K562 (cell line): ENCODE measurements at regions not wholly inside any gene's neighbourhood (a gene's known extent, or its start where the extent isn't known, plus 50 kb on each side); places are given as distances from the start of the nearest gene placed in this dataset.

ENCODE experiments used
- ARNT ChIP-seq, 2 experiments: fragments of 450-650 bp; IDR thresholded peaks; 2 replicates each; pipeline ENCODE4 v1.6.1; 2016; ENCODE audit warnings: mild to moderate bottlenecking in 1 of 2
- BACH1 ChIP-seq: fragments of 200-800 bp; sonication (Bioruptor generic); IDR thresholded peaks from 2 replicates; pipeline ENCODE4 v1.6.1; 2016; ENCODE audit warnings: missing genetic modification characterization, missing compliant biosample characterization
- CAMTA2 ChIP-seq: fragments of 250-450 bp; sonication (Bioruptor Pico); conservative IDR thresholded peaks from 2 replicates; pipeline ENCODE4 v1.5.1; 2022
- CBFB ChIP-seq: sonication (generic); formaldehyde crosslinking; IDR thresholded peaks from 2 replicates; pipeline ENCODE4 v1.4.0; 2020; ENCODE audit warnings: mild to moderate bottlenecking, missing genetic modification reagents
- CBX2 ChIP-seq: fragments of 200-600 bp; sonication (generic); IDR thresholded peaks from one replicate; pipeline ENCODE4 v1.6.1; 2012; ENCODE audit warnings: mild to moderate bottlenecking, low read length, inconsistent platforms; ENCODE audit not compliant: insufficient read depth, poor library complexity, severe bottlenecking
- DPF2 ChIP-seq: fragments of 450-650 bp; IDR thresholded peaks from 2 replicates; pipeline ENCODE4 v1.6.1; 2016
- ETV1 ChIP-seq: fragments of 450-650 bp; conservative IDR thresholded peaks from 2 replicates; pipeline ENCODE4 v1.6.1; 2016; ENCODE audit warnings: missing genetic modification characterization, control low read depth, low read depth, missing compliant biosample characterization
- HDAC2 ChIP-seq: fragments of 450-650 bp; IDR thresholded peaks from 2 replicates; pipeline ENCODE4 v1.6.1; 2016; ENCODE audit warnings: mild to moderate bottlenecking
- MEIS2 ChIP-seq: fragments of 450-650 bp; IDR thresholded peaks from 2 replicates; pipeline ENCODE4 v1.6.1; 2014; ENCODE audit warnings: mild to moderate bottlenecking; ENCODE audit not compliant: partially characterized antibody
- NFXL1 ChIP-seq: fragments of 450-650 bp; formaldehyde crosslinking; IDR thresholded peaks from 2 replicates; pipeline ENCODE4 v1.4.0; 2021; ENCODE audit warnings: mild to moderate bottlenecking
- RFX7 ChIP-seq: fragments of 250-450 bp; sonication (Bioruptor Pico); IDR thresholded peaks from 2 replicates; pipeline ENCODE4 v1.5.1; 2021; ENCODE audit warnings: mild to moderate bottlenecking
- ZNF316 ChIP-seq: fragments of 450-650 bp; IDR thresholded peaks from 2 replicates; pipeline ENCODE4 v1.6.1; 2016
- TF ChIP-seq, protein P1 (sequence below): sonication (generic); formaldehyde crosslinking; IDR thresholded peaks from 2 replicates; pipeline ENCODE4 v1.8.0; 2022; ENCODE audit warnings: missing genetic modification reagents, mild to moderate bottlenecking, borderline replicate concordance
- TF ChIP-seq, protein P2 (sequence below): sonication (generic); formaldehyde crosslinking; IDR thresholded peaks from 2 replicates; pipeline ENCODE4 v1.9.0; 2022; ENCODE audit warnings: mild to moderate bottlenecking, missing genetic modification reagents
- TF ChIP-seq, protein P3 (sequence below): fragments of 250-450 bp; sonication (Bioruptor Pico); IDR thresholded peaks from 2 replicates; pipeline ENCODE4 v1.8.0; 2022; ENCODE audit warnings: inconsistent platforms, mild to moderate bottlenecking, moderate library complexity, borderline replicate concordance
- TF ChIP-seq, protein P4 (sequence below): fragments of 250-450 bp; sonication (Bioruptor Pico); IDR thresholded peaks from 2 replicates; pipeline ENCODE4 v1.5.0; 2021

- TF ChIP-seq, protein P1, sequence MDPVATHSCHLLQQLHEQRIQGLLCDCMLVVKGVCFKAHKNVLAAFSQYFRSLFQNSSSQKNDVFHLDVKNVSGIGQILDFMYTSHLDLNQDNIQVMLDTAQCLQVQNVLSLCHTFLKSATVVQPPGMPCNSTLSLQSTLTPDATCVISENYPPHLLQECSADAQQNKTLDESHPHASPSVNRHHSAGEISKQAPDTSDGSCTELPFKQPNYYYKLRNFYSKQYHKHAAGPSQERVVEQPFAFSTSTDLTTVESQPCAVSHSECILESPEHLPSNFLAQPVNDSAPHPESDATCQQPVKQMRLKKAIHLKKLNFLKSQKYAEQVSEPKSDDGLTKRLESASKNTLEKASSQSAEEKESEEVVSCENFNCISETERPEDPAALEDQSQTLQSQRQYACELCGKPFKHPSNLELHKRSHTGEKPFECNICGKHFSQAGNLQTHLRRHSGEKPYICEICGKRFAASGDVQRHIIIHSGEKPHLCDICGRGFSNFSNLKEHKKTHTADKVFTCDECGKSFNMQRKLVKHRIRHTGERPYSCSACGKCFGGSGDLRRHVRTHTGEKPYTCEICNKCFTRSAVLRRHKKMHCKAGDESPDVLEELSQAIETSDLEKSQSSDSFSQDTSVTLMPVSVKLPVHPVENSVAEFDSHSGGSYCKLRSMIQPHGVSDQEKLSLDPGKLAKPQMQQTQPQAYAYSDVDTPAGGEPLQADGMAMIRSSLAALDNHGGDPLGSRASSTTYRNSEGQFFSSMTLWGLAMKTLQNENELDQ (CRISPR knock-in tag): no peak
- TF ChIP-seq, protein P2, sequence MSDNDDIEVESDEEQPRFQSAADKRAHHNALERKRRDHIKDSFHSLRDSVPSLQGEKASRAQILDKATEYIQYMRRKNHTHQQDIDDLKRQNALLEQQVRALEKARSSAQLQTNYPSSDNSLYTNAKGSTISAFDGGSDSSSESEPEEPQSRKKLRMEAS (CRISPR knock-in tag): no peak
- TF ChIP-seq ARNT (IDR thresholded peaks at IDR 0.05): peak in 1 of 2 experiments; percentile 46; a peak in 1 of 4 replicates
- TF ChIP-seq MEIS2: peak; percentile 47
- TF ChIP-seq HDAC2: no peak
- TF ChIP-seq NFXL1 (CRISPR knock-in tag): no peak
- peak; percentile 98 for TF ChIP-seq ZNF316
- TF ChIP-seq CBX2: no peak
- no peak for TF ChIP-seq CBFB
- TF ChIP-seq, protein P3, sequence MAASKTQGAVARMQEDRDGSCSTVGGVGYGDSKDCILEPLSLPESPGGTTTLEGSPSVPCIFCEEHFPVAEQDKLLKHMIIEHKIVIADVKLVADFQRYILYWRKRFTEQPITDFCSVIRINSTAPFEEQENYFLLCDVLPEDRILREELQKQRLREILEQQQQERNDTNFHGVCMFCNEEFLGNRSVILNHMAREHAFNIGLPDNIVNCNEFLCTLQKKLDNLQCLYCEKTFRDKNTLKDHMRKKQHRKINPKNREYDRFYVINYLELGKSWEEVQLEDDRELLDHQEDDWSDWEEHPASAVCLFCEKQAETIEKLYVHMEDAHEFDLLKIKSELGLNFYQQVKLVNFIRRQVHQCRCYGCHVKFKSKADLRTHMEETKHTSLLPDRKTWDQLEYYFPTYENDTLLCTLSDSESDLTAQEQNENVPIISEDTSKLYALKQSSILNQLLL (CRISPR knock-in tag): no peak
- no peak for TF ChIP-seq CAMTA2 (CRISPR knock-in tag)
- TF ChIP-seq, protein P4, sequence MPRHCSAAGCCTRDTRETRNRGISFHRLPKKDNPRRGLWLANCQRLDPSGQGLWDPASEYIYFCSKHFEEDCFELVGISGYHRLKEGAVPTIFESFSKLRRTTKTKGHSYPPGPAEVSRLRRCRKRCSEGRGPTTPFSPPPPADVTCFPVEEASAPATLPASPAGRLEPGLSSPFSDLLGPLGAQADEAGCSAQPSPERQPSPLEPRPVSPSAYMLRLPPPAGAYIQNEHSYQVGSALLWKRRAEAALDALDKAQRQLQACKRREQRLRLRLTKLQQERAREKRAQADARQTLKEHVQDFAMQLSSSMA (CRISPR knock-in tag): no peak
- 0 out of 2 replicates have a peak, but pooled peaks have one; percentile 23 for TF ChIP-seq BACH1 (tag)
- TF ChIP-seq RFX7: no peak
- TF ChIP-seq DPF2: peak; percentile 56; the same call in 1 of the 2 replicates
- no peak for TF ChIP-seq ETV1 (tag)
Measured at GRCh38 chr15:58292751-58293175, 139.0 kb upstream of the LIPC start (continued).
